HK-2 (cell line): ENCODE measurements at regions not wholly inside any gene's neighbourhood (a gene's known extent, or its start where the extent isn't known, plus 50 kb on each side); places are given as distances from the start of the nearest gene placed in this dataset.

Experiments
- DNase-seq: peaks from one replicate; pipeline ENCODE4 v3.0.0-alpha.2; 2018; ENCODE audit not compliant: unreplicated experiment

- DNase-seq, result no peak
Measured at GRCh38 chr3:96106701-96107100, 707.7 kb upstream of the EPHA6 start.
